GM12878 (cell line): ENCODE measurements at regions not wholly inside any gene's neighbourhood (a gene's known extent, or its start where the extent isn't known, plus 50 kb on each side); places are given as distances from the start of the nearest gene placed in this dataset.

ENCODE experiments used
- ATAC-seq: fragments of 200-7000 bp; cut with Tn5 transposase; 3 replicates; pipeline ENCODE4 v1.9.1; 2020; ENCODE audit warnings: mild to moderate bottlenecking, moderate library complexity
- BruUV-seq: library from RNA; stranded (reverse); fragments of 400-500 nt; replicated peaks from 2 replicates; lab custom pipeline; 2021; lab: Mats Ljungman, UMichigan
- CTCF ChIA-PET: fragments of 300-600 bp; sonication (Branson Sonifier 250); formaldehyde crosslinking; extraction: SDS; loops from one replicate; lab custom pipeline; 2021; ENCODE audit warnings: inconsistent platforms; lab: Yijun Ruan, JAX
- POLR2A ChIA-PET: fragments of 350-600 bp; formaldehyde crosslinking; extraction: SDS; loops from one replicate; lab custom pipeline; 2021; ENCODE audit warnings: inconsistent platforms; lab: Charles Lee
- RAD21 ChIA-PET: fragments of 300-600 bp; sonication (Branson Sonifier 250); formaldehyde crosslinking; loops from one replicate; lab custom pipeline; 2023; ENCODE audit warnings: antibody characterized with exemption; ENCODE audit not compliant: unreplicated experiment; lab: Charles Lee
- SMC1A ChIA-PET: fragments of 300-600 bp; sonication (Branson Sonifier 250); formaldehyde crosslinking; loops from one replicate; lab custom pipeline; 2023; ENCODE audit not compliant: unreplicated experiment, uncharacterized antibody; lab: Charles Lee
- DNase-seq: peaks from one replicate; pipeline ENCODE4 v3.0.0-alpha.2; 2011; ENCODE audit warnings: low read depth, low spot score
- FAIRE-seq: peaks from 3 replicates; lab custom pipeline; 2011; peaks lifted over from hg19 to GRCh38; lab: Jason Lieb, UNC
- H2AFZ ChIP-seq: 2 replicates; pipeline ENCODE4 v1.6.0; 2011; ENCODE audit warnings: low read depth, low read length, control low read depth; ENCODE audit not compliant: control insufficient read depth
- H3K27ac ChIP-seq: 2 replicates; pipeline ENCODE4 v1.5.1; 2011; ENCODE audit warnings: control low read depth; ENCODE audit not compliant: control insufficient read depth, insufficient read depth
- H3K27me3 ChIP-seq, 2 experiments: replicated peaks in 1 of 2; 2 replicates each; pipeline versions ENCODE4 v1.6.0 to v1.6.1; 2011; ENCODE audit warnings: low read length in 1 of 2; ENCODE audit not compliant: control insufficient read depth in 2 of 2, insufficient read depth in 2 of 2
- H3K36me3 ChIP-seq, 2 experiments: 2 replicates each; pipeline ENCODE4 v1.5.1; 2011; ENCODE audit warnings: low read length in 1 of 2; ENCODE audit not compliant: control insufficient read depth in 2 of 2, insufficient read depth in 2 of 2
- H3K4me1 ChIP-seq: 2 replicates; pipeline ENCODE4 v1.6.1; 2011; ENCODE audit warnings: mild to moderate bottlenecking, low read length, moderate library complexity, mixed read lengths; ENCODE audit not compliant: control insufficient read depth, insufficient read depth
- H3K4me2 ChIP-seq: 2 replicates; pipeline ENCODE4 v1.6.0; 2011; ENCODE audit warnings: control low read depth; ENCODE audit not compliant: control insufficient read depth, insufficient read depth
- H3K4me3 ChIP-seq: fragments of 200-600 bp; sonication (generic); 2 replicates; pipeline ENCODE4 v1.5.1; 2016
- H3K79me2 ChIP-seq: 2 replicates; pipeline ENCODE4 v1.6.0; 2011; ENCODE audit warnings: low read length; ENCODE audit not compliant: control insufficient read depth, insufficient read depth
- H3K9ac ChIP-seq: 2 replicates; pipeline ENCODE4 v1.8.0; 2011; ENCODE audit warnings: low read length, control low read depth, mixed read lengths; ENCODE audit not compliant: control insufficient read depth, insufficient read depth
- H3K9me3 ChIP-seq: replicated peaks from 3 replicates; pipeline ENCODE4 v1.5.1; 2011; ENCODE audit warnings: mild to moderate bottlenecking, low read length; ENCODE audit not compliant: control insufficient read depth, insufficient read depth
- H4K20me1 ChIP-seq: 2 replicates; pipeline ENCODE4 v1.6.0; 2011; ENCODE audit not compliant: control insufficient read depth, insufficient read depth
- MXI1 ChIP-seq: fragments of 150-350 bp; IDR thresholded peaks from 2 replicates; pipeline ENCODE4 v1.6.1; 2011; ENCODE audit warnings: low read depth, mild to moderate bottlenecking, inconsistent platforms, low read length, improper control_type of control experiment
- PRDM15 ChIP-seq: fragments of 450-650 bp; formaldehyde crosslinking; IDR thresholded peaks from 2 replicates; pipeline ENCODE4 v1.4.0; 2020; ENCODE audit warnings: mild to moderate bottlenecking, moderate library complexity
- ZBED1 ChIP-seq: IDR thresholded peaks from 2 replicates; pipeline ENCODE4 v1.6.1; 2016; ENCODE audit warnings: borderline replicate concordance
- ZBTB4 ChIP-seq: fragments of 450-650 bp; formaldehyde crosslinking; IDR thresholded peaks from 2 replicates; pipeline ENCODE4 v1.4.0; 2022; ENCODE audit warnings: mild to moderate bottlenecking, moderate library complexity
- in situ Hi-C: fragments of 300-500 bp; cut with MboI; formaldehyde crosslinking; loops from 9 replicates; pipeline ENCODE4 v1.14.3; 2018; ENCODE audit warnings: mixed read lengths
- intact Hi-C: fragments of 100-400 bp; cut with micrococcal nuclease; formaldehyde crosslinking; loops from one replicate; pipeline ENCODE4 v1.14.2; 2022; ENCODE audit not compliant: unreplicated experiment

GRCh38 chr2:18971628-18972027 lies 382.3 kb upstream of the NT5C1B start:
- no peak overlapping the region for H3K9ac ChIP-seq
- no peaks in the 10 kb centered on the region for H4K20me1 ChIP-seq
- H3K27ac ChIP-seq, result no peak overlapping the region
- FAIRE-seq (no peak), DNase-seq (no peak), ATAC-seq (no peak)
- BruUV-seq, result no TSS peak
- no peak overlapping the region for H2AFZ ChIP-seq
- no peak overlapping the region for H3K4me2 ChIP-seq
- no peaks in the 10 kb centered on the region for H3K36me3 ChIP-seq
- CTCF ChIA-PET, result interaction anchor here (0.7 kb wide), 1 partner anchor 872 kb away, joined by 3 read pairs; no protein-coding TSS in a partner anchor
- POLR2A ChIA-PET, result no interaction called here
- H3K27me3 ChIP-seq, result no peaks in the 10 kb centered on the region
- intact Hi-C loops (no loop called here), in situ Hi-C loops (no loop called here)
- RAD21 ChIA-PET, result no interaction called here
- no peaks in the 10 kb centered on the region; the same call in 1 of the 2 replicates for H3K4me1 ChIP-seq
- no peaks in the 10 kb centered on the region for H3K79me2 ChIP-seq
- H3K9me3 ChIP-seq, result no peaks in the 10 kb centered on the region
- SMC1A ChIA-PET, result interaction anchor here (1.6 kb wide), 1 partner anchor 10 kb away, joined by 6 read pairs; no protein-coding TSS in a partner anchor
- TF ChIP-seq ZBED1 (no peak), PRDM15 (no peak), MXI1 (no peak), ZBTB4 (CRISPR knock-in tag) (no peak)
- no peak overlapping the region for H3K4me3 ChIP-seq
